ENCODE measurements at regions not wholly inside any gene's neighbourhood (a gene's known extent, or its start where the extent isn't known, plus 50 kb on each side); places are given as distances from the start of the nearest gene placed in this dataset.

- no peak for TF ChIP-seq RXRA (IDR thresholded peaks at IDR 0.05)
- TF ChIP-seq, protein P1, sequence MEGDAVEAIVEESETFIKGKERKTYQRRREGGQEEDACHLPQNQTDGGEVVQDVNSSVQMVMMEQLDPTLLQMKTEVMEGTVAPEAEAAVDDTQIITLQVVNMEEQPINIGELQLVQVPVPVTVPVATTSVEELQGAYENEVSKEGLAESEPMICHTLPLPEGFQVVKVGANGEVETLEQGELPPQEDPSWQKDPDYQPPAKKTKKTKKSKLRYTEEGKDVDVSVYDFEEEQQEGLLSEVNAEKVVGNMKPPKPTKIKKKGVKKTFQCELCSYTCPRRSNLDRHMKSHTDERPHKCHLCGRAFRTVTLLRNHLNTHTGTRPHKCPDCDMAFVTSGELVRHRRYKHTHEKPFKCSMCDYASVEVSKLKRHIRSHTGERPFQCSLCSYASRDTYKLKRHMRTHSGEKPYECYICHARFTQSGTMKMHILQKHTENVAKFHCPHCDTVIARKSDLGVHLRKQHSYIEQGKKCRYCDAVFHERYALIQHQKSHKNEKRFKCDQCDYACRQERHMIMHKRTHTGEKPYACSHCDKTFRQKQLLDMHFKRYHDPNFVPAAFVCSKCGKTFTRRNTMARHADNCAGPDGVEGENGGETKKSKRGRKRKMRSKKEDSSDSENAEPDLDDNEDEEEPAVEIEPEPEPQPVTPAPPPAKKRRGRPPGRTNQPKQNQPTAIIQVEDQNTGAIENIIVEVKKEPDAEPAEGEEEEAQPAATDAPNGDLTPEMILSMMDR (IDR thresholded peaks at IDR 0.05; ENCODE audit: low read depth, low read length, missing input control), result no peak
- TF ChIP-seq REST (IDR thresholded peaks at IDR 0.05), result no peak
- TF ChIP-seq EGR1 (IDR thresholded peaks at IDR 0.05; ENCODE audit: low read depth in 2 of 2), result no peak
- TF ChIP-seq RAD21 (IDR thresholded peaks at IDR 0.05), result no peak
- no peak for TF ChIP-seq SP1 (IDR thresholded peaks at IDR 0.05)
Observed at GRCh38 chr2:8352989-8353388, 328.9 kb upstream of the ID2 start.
